ENCODE measurements at regions not wholly inside any gene's neighbourhood (a gene's known extent, or its start where the extent isn't known, plus 50 kb on each side); places are given as distances from the start of the nearest gene placed in this dataset.

- no peaks in the 10 kb centered on the region for H3K4me1 ChIP-seq (ENCODE audit: control insufficient read depth in 1 of 2, insufficient read depth in 2 of 2, low read length in 2 of 2)
- no peaks in the 10 kb centered on the region for H3K9me3 ChIP-seq (ENCODE audit: control insufficient read depth in 1 of 2, insufficient read depth in 1 of 2, low read depth in 1 of 2, low read length in 2 of 2)
- no peak overlapping the region for H3K27ac ChIP-seq (ENCODE audit: low read depth, low read length)
- H3K4me2 ChIP-seq (ENCODE audit: low read length) = no peak overlapping the region
- BruUV-seq (replicated peaks) = no TSS peak
- no peak for ATAC-seq
- DNase-seq (ENCODE audit: low read depth, low spot score) = no peak
- H3K79me2 ChIP-seq (ENCODE audit: insufficient read depth, low read length) = no peaks in the 10 kb centered on the region
- ChIA-PET CTCF (no interaction called here), RAD21 (ENCODE audit: low non-redundant PET in 1 of 2, low total read pairs in 2 of 2, uncharacterized antibody in 2 of 2, unreplicated experiment in 2 of 2) (no interaction called here), POLR2A (no interaction called here)
- no peak overlapping the region for H2AFZ ChIP-seq (ENCODE audit: low read depth, low read length, poor library complexity, severe bottlenecking)
- no peaks in the 10 kb centered on the region for H4K20me1 ChIP-seq (ENCODE audit: insufficient read depth)
- no peaks in the 10 kb centered on the region for H3K36me3 ChIP-seq (ENCODE audit: control insufficient read depth in 1 of 2, insufficient read depth in 2 of 2, low read length in 2 of 2)
- no peak overlapping the region for H3K4me3 ChIP-seq (replicated peaks in 1 of 2; ENCODE audit: low read depth in 1 of 2, low read length in 2 of 2)
- no peaks in the 10 kb centered on the region for H3K27me3 ChIP-seq (ENCODE audit: insufficient read depth, low read length)
- no peaks in the 10 kb centered on the region for H3K9me2 ChIP-seq (ENCODE audit: insufficient read depth)
- intact Hi-C loops (cut with micrococcal nuclease) = no loop called here
- H3K9ac ChIP-seq (ENCODE audit: low read length) = no peak overlapping the region
- no peak for TF ChIP-seq POLR2A (IDR thresholded peaks at IDR 0.05; ENCODE audit: borderline replicate concordance, extremely low read depth, insufficient read depth, insufficient read length)
- TF ChIP-seq MAX (IDR thresholded peaks at IDR 0.05) = no peak
- no peak for TF ChIP-seq YY1 (IDR thresholded peaks at IDR 0.05; ENCODE audit: extremely low read depth, insufficient replicate concordance, low read depth, low read length)
- no peak for TF ChIP-seq SRF (IDR thresholded peaks at IDR 0.05; ENCODE audit: low read depth)
- no peak for TF ChIP-seq TCF7L2 (IDR thresholded peaks at IDR 0.05; ENCODE audit: borderline replicate concordance, extremely low read depth, insufficient read depth, insufficient read length)
- no peak for TF ChIP-seq REST (IDR thresholded peaks at IDR 0.05; ENCODE audit: low read depth)
- TF ChIP-seq ZNF274 (IDR thresholded peaks at IDR 0.05; ENCODE audit: low read depth, low read length) = no peak
- TF ChIP-seq, protein P1, sequence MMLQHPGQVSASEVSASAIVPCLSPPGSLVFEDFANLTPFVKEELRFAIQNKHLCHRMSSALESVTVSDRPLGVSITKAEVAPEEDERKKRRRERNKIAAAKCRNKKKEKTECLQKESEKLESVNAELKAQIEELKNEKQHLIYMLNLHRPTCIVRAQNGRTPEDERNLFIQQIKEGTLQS (IDR thresholded peaks at IDR 0.05) = no peak
- no peak for TF ChIP-seq EZH2 (IDR thresholded peaks at IDR 0.05)
- TF ChIP-seq EZH2phosphoT487 (IDR thresholded peaks at IDR 0.05; ENCODE audit: borderline replicate concordance) = no peak
- TF ChIP-seq, protein P2, sequence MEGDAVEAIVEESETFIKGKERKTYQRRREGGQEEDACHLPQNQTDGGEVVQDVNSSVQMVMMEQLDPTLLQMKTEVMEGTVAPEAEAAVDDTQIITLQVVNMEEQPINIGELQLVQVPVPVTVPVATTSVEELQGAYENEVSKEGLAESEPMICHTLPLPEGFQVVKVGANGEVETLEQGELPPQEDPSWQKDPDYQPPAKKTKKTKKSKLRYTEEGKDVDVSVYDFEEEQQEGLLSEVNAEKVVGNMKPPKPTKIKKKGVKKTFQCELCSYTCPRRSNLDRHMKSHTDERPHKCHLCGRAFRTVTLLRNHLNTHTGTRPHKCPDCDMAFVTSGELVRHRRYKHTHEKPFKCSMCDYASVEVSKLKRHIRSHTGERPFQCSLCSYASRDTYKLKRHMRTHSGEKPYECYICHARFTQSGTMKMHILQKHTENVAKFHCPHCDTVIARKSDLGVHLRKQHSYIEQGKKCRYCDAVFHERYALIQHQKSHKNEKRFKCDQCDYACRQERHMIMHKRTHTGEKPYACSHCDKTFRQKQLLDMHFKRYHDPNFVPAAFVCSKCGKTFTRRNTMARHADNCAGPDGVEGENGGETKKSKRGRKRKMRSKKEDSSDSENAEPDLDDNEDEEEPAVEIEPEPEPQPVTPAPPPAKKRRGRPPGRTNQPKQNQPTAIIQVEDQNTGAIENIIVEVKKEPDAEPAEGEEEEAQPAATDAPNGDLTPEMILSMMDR (IDR thresholded peaks at IDR 0.05 in 2 of 3, conservative IDR thresholded peaks at IDR 0.05 in 1 of 3; ENCODE audit: borderline replicate concordance in 1 of 3, insufficient read depth in 1 of 3, low read depth in 2 of 3, low read length in 2 of 3) = no peak
- no peak for TF ChIP-seq SIN3A (IDR thresholded peaks at IDR 0.05; ENCODE audit: low read depth)
- TF ChIP-seq RAD21 (IDR thresholded peaks at IDR 0.05; ENCODE audit: low read depth) = no peak
Observed at GRCh38 chr12:43102546-43103264, 449.3 kb downstream of the ADAMTS20 start.
